Suppressor macrophage treated with lipopolysaccharide for 4 hours (primary cell): ENCODE measurements at regions not wholly inside any gene's neighbourhood (a gene's known extent, or its start where the extent isn't known, plus 50 kb on each side); places are given as distances from the start of the nearest gene placed in this dataset.

ENCODE experiments used
- DNase-seq: peaks from one replicate; pipeline ENCODE4 v3.0.0-alpha.2; 2020

DNA sequence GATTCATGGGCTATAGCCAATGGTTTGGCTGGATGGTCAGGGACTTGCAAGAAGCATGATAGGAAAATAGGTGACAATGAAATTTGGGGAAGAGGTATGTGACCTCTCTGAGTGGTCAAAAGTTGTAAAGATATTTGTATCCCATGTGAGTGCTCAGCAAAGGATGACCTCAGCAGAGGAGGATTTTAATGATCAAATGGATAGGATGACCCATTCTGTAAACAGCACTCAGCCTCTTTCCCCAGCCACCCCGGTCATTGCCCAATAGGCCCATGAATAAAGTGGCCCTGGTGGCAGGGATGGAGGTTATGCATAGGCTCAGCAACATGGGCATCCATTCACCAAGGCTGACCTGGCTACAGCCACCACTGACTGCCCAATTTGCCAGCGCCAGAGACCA is 138.4 kb upstream of the SPDL1 start:
- DNase-seq, result no peak

DNA sequence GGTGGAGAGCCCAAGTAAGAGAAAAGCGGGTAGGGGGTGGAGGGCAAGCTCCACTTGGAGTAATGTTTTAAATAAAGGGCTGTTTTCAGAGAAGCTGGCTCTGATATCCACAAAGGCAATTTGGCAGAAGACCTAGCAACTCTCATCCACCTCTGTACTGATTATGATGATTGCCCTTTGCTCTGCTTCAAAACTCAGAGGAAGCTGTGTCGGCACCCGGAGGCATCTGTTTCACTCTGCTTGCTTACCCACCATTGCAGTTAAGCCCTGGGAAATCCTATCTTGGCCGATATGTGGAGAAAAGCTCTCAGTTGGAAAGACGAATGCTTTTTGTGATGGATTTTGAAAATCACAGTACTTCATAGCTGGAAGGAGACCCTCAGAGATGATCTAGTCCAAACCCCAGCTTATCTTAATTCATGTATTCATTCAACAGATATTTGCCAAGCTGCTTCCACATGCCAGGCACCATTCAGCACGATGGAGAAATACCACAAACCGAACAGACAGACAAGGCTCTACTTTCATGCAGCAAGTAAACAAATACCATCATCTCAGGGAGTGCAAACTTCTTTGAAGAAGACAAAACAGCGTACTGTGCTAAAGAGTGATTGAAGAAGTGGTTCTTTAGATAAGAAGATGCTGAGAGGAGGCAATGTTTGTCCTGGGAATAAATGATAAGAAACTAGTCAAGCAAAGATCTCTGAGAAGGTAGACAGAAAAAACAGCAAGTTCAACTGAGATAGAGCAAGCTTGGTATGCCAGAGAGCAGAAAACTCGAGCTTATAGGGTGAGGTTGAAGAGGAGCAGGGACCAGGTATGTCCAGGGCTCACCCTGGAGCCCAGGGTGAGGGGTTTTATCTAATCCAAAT is 140.4 kb upstream of the SPDL1 start:
- no peak for DNase-seq

DNA sequence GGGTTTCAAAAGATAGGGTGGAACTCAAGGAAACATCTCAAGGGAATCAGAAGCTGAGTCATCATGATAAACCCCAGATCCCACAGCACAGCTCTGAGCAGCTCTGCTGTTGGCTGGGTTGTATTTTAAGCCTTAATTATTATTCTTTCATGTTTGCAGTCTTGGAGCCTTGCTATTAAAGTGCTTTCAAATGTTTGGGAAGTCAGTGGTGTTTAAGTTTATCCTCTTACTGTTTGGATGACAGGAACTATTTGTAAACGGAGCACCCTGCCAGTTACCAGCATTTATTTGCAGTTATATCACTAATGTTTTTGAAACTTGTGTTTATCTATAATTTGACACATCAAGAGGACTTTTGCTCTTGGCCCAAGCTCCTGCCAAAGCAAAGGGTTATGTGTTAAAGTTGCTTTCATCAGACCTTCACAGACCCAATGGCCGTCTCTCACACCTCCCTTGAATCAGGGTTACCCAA is 141.1 kb upstream of the SPDL1 start:
- no peak for DNase-seq

DNA sequence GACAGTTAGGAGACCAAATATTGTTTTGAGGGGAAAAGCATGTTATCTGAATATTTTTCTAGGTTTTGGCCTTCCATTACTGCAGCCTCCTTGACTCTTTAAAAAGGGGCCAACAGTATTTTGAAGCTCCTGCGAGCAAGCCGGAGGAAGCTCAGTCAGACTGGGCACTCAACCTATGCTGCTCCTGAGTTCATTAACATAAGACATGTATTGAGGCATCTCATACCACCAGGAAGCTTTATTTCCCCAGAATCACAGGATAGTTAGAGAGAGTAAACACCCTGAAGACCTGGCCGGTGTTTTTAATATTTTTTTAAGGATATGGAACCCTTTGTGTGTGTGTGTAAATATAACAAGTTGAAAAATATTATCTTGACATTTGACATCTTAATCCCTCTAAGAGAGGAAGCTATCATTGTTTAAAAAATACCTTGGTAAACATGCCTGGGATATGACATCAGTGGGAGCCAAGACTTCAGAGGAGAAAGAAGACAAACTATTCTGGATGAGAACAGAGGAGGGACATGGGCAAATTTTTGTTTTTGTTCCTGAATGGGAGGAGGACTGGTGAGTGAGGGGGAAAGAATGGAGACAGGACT is 139.3 kb upstream of the SLIT3 start:
- no peak for DNase-seq

DNA sequence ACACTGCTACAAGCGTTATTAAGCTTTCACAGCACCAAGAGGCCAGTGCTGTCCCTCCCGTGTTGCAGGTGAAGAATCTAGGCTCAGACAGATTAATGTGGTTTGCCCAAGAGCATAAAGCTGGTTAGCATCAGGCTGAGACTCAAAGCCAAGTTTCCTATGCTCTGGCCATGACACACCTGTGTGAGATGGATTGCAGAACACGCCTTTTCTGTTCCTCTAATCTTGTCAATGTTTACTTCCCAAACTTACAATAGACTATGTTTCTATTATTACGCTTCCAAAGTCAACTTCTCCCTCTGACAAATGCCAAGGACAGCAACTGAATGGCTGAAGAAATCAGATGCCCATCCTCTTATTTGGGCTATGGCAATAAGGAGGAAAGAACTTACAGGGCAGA is 138.4 kb upstream of the SLIT3 start:
- no peak for DNase-seq

DNA sequence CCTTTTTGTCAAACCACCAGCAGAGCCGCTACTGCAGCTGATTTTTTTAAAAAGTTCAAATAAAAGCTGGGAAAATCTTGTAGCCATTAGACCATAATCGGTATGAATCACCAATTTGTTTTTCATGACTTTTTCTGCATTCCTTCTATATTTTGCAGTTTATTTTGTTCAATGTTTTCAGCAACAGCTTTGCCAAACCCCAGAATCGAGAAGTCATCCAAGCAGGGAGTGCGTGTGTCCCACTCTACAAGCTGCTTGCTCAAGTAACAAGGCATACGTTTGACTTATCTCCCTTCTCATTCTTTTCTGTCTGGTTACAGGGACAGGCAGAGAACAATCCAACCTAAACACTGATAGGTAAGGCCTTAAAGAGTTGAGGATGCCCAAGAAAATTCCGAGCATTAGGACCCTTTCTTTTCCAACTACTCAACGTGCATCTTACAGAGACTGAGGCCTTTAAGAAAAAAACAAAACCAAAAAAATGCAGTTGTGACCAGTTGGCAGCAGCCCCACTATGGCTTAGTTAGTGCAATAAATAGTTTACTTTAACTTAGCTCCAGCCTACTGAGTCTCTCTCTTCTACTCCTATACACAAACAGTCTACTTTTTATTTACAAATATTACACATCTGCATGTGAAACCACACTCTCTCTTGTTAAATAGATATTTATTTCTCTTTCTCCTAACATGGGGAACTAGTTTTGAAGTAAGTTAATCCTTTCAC is 134.7 kb upstream of the SLIT3 start:
- DNase-seq, result no peak

DNA sequence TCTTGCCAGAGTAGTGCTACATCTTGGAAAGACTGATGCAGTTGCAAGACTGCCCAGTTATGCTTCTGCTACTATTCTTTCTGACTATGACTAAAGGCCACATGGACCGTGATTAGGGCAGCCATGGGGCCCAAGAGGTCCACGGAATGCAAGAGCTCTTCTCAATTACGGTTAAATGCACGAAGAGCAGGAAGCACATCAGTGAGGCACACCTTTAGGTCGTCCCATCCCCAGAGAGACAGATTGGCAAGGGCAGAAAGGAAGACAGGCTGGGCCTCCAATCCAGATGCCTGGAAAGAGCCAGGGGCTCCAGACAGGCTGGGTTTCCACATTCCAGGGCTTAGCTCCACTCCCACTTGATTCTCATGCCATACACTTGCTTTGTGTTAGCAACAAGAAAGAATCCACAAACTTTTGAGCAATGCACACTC is 132.3 kb upstream of the SLIT3 start:
- no peak for DNase-seq

DNA sequence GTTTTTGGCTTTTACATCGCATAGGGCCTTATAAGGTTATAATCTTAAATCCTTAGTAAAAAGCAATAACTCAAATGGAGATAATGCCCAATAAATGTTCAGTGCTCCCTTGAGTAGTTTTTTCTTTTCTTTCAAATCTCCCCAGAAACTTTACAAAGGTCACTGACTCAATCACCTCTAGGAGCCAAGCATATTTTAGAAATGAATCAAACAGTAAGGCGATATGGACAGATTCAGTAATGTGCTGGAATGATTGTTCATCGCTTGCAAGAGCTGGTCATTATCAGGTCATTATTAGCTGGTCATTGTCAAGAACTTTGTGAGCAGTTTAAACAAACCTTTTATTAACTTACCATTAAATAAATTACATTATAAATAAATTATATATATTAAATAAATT is 130.4 kb upstream of the SLIT3 start:
- DNase-seq, result no peak

DNA sequence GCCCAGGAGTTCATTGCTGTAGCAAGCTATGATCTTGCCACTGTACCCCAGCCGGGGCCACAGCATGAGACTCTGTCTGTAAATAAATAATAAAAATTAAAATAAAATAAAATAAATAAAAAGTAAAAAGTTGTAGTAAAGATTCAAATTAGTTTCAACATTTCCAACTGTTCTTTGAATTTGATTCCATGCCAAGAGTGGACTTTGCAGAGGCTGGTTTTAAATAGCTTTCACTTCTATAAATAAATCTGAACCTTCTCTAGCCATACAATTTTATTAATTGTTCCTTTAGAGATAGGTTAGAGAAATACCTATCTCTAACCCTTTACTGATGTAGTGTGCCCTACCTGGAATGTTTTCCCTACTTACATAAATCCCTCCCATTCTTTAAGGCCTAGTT is 129.7 kb upstream of the SLIT3 start:
- DNase-seq, result no peak

DNA sequence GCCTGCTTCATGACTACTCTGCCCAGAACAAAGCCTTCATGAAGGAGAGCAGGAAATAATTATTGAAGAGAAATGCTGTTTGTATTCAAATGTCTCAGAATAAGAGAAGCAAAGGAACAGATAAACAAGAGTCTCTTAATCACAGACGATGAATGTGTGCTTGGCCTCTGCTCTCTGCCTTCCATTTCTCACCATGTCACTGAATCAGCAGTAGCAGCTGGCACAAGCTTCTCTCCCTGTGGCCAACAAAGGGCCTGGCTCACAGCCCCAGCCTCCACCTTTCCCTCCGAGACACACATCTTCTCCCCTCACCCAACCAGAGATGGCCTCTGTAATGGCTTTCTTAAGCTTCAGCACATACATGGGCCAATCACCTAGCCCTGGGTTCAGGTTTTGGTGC is 128.1 kb upstream of the SLIT3 start:
- DNase-seq, result no peak

DNA sequence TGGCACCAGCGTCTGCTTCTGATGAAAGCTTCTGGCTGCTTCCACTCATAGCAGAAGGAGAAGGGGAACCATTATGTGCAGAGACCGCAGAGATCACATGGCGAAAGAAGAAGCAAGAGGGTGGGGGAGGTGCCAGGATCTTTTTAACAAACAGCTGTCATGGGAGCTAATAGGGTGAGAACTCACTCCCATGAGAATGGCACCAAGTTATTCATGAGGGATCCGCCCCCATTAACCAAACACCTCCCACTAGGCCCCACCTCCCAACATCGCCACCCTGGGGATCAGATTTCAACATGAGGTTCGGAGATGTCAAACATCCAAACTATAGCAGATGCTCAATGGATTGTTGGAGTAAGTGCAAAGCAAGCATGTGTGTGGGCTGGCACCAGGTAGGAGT is 125.8 kb upstream of the SLIT3 start:
- no peak for DNase-seq

DNA sequence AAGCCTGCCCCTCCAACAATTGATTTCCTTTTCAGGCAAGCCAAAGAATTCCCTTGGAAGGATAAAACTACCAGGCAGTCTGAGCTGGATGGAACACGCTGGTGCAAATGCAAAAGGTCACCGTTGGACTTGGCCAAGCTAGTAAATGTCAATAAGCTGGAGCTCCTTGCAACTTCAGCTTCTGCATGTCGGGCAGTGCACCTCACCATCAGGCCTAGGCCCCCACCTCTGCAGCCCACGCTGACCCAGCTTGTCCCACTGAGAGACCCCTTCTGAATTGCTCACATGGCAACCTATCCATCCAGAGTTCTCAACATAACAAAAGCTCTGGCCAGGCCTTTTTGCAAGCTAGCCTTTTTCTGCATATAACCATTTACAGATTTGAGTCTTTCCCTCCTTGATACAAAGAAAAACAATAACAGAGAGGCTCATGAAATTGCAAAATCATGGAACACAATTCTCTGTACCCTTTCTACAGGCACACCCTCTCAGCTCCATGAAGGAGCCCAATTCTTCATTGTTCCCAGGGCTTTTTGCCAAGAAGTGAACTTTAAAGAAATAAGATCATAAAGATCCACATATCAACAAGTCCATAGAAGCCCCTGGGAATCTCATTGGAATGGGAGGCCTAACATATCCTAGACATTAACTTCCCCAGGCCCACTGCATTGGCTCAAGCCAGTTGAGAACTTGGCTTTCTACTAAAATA is 123.9 kb upstream of the SLIT3 start:
- no peak for DNase-seq

DNA sequence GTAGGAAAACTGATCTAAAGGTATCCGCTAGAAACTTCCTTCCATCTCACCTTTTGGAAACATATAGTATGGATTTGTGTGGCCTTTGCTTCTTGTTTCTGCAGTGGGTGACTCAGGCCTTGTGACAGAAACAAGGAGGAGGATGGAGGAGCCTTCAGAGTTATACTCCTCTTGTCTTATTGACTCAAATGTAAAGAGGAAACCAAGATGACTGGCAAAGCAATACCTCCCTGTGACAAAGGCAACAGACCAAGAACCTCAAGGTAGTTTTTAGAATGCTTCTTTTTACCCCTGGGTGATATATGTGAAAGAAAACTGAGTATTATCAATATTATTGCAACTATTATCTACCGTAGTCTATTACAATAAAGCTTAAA is 123.3 kb upstream of the SLIT3 start:
- DNase-seq, result no peak

DNA sequence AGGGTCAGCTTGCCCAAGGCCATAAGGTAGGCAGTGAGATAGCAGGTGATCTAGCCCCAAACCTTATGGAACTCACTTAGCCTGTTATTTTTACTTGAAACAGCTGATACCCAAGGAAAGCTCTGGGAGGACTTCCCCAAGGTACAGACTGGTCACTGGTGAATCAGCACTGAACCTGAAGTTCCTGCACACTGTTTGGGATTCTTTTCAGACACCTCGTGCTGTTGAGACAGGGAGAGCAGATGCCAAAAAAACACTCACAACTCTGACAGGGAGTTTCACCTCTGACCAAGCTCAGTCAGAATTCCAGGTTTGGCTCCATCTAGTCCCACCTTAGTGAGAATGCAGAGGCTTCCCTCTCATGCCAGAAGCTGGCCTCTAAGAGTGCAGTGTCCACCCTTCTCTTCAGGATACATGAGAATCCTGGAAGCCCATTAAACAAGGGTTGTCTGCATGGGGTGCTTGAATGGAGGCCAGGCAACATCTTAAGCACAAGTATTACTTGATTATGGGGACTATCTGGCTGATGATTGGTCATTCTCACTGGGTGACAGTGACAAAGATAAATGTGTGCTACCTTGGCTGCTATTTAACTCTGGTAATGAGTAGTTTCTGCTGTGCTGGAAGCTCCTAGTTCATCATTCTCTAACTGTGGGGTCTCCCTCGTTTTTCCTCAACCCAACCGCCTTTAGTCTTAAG is 122.8 kb upstream of the SLIT3 start:
- no peak for DNase-seq

DNA sequence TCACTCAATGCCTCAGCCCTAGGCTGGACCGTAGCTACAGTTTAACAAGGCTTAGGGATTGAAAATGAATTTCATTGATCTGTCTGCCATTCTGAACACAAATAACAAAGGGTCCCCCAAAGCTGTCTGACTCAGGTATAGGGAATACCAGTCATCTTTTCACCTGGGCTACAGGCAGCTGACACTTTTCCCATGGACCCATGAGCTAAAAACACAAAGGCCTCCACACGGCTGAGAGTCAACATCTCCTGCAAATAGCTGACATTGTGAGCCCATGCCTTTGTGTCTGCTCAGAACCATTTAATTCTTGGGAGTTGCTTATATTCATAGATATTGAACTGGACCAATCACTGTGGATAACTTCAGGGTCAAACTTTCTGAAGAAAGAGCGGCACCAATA is 121.1 kb upstream of the SLIT3 start:
- no peak for DNase-seq

DNA sequence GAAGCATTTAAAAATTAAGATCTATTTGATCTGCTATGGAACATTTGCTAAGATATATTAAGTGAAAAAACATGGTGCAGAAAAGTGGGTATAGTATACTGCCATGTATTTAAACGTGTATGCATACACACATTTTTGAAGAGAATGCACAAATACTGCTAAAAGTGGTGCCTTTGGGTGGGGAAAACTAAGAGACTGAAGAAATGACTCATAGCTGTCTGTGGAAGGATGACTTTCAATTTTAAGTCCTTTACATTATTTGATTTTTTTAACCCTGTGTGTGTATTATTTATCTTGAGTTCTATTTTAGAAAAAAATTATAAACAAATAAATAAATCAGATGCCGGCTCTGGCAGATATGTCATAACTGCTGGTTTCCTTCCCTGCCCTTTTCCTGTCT is 120.7 kb upstream of the SLIT3 start:
- DNase-seq, result no peak

DNA sequence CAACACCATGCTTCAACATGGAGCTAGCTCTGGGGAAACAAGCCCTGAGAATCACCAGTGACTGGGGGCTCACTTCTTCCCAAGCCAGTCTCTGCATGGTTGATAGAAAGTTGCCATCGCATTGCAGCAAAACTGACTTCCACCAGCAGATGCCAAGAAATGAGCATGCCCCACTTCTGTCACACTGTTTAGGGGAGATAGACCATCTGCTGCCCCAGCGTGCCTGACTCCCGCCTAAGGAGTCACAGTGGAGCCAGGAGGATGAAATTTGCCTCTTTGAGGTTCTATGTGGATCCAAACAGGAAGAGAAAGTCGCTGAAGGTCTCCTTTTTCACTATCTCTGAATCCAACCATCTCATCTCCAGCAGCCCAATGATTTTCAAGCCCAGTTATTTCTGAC is 116.7 kb upstream of the SLIT3 start:
- no peak for DNase-seq

DNA sequence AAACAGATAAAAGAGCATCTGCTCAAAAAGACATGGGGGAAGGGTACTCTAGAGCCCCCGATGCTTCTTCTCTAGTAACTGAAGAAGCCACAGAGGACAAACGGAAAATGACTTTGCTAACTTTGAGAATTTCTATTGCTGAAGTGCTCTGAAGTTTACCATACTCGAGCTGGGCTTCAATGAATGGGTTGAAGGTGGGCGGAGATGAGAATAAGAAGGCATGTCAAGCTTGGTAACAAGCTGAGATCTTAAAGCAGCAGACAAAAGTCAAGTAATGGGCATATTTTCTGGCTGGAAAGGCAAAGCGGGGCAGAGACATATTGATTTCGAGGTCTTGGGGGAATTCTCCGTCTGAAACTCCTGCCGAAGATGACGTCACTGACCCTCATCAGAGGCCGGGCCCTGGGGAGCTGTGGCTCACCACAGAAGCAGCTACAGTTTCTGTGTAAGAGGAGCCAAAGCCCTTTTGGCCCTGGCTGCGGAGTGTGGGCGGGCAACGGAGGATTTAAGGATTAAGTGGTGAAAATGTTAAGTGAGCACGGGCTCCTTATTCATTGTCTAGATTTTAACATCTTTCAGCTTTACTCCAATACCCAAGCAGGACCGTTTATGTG is 115.8 kb upstream of the SLIT3 start:
- no peak for DNase-seq

DNA sequence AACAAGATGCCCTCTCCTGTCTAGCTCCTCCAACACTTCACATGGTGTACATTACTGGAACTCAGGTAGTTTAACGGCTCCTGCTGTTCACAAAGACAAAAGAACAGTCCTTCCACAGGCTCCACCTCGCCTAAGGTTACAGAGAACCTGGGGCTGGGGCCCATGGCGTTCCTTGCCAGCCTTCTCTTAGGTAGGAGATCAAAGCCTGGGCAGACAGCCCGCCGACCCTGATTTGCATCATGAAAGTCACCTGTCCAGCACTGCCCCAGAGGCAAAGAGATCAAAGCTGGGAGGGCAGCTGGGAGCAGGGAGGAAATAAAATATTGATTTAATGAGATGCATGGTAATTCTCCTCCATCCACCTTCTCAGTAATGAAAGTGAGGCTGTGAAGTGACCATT is 115.0 kb upstream of the SLIT3 start:
- no peak for DNase-seq

DNA sequence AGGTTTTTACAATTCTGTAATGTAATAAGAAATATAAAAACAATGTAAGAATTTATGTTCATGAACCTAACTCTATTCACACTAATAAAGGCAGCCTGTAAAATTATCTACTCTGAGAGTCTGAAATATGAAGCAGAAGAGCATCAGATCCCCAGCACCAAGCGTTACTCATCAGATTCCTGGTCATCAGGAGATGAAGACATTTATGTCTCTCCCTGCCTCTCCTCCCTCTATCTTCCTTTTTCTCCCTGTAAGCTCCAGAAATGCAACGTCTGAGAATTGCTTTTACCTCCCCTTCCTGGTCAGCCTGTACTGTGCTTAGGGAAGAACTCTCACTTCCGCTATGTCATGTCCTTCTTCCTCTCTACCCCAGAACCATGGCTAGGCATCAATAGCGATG is 114.4 kb upstream of the SLIT3 start:
- DNase-seq, result no peak

DNA sequence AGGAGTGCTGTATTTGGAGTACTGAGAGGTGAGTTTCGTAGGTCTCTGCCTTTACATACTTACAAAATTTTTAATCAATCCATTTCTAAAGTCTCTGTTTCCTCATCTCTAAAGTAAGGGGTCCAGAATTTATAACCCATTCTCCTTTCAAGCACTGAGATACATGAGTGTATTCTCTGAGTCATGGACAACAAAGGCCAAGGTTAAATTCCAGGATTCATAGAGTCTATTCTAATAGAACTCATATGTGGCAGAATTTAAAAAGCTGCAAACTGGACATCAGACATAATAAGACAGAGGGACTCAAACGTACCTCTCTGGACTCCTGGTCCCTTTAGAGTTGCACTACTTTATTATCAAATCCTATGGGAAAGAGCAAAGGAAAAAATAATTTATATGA is 112.5 kb upstream of the SLIT3 start:
- DNase-seq, result no peak

DNA sequence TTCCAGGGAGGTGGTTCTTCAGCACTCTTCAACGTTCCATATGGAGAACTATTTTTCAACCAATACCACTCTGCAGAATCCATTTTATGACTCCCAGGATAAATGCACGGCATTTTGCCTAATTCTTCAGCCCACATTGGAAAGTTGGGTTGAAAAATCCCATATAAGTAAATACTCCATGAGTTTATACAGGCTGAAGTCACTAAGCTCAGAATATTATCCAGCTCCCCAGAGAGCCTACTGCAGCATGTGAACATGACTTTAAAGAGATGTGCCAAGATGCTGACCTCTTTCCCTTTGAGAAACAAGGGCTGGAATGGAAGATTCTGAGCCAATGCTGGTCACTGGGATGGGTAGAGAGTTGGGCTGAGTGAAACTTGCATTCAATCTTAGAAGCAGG is 111.9 kb upstream of the SLIT3 start:
- DNase-seq, result no peak
